ENCODE measurements at regions not wholly inside any gene's neighbourhood (a gene's known extent, or its start where the extent isn't known, plus 50 kb on each side); places are given as distances from the start of the nearest gene placed in this dataset.
"Not testable (repeated sequence)": the region's sequence is repeated elsewhere in the genome, so short reads cannot be mapped to it uniquely, and the experiment has no call there.

GRCh38 chr5:163321511-163321910, 115.9 kb upstream of the CCNG1 start:
- Mint-ChIP-seq H3K36me3 (ENCODE audit: low read depth) (no peaks in the 10 kb centered on the region), H3K9me3 (no peaks in the 10 kb centered on the region), H3K27ac (ENCODE audit: unreplicated experiment) (no peak overlapping the region), H3K4me3 (no peak overlapping the region), H3K4me1 (no peaks in the 10 kb centered on the region), H3K27me3 (ENCODE audit: low read depth) (no peaks in the 10 kb centered on the region)
- no peak for TF ChIP-seq CTCF (conservative IDR thresholded peaks at IDR 0.05)
- no peak for DNase-seq (ENCODE audit: low read depth, low spot score)

GRCh38 chr5:163330723-163331668, 106.4 kb upstream of the CCNG1 start:
- Mint-ChIP-seq H3K9me3 (peaks cover 3% of the 10 kb centered on the region), H3K4me3 (no peak overlapping the region)

GRCh38 chr5:163336074-163336473, 101.3 kb upstream of the CCNG1 start:
- DNase-seq (ENCODE audit: low read depth, low spot score); H3K27me3 Mint-ChIP-seq (ENCODE audit: low read depth); H3K9me3 Mint-ChIP-seq; H3K27ac Mint-ChIP-seq (ENCODE audit: unreplicated experiment); H3K4me1 Mint-ChIP-seq; H3K4me3 Mint-ChIP-seq; H3K36me3 Mint-ChIP-seq (ENCODE audit: low read depth): not testable (repeated sequence)

More at GRCh38 chr5:163330723-163331668, 106.4 kb upstream of the CCNG1 start:
- no peak for DNase-seq (ENCODE audit: low read depth, low spot score)
- H3K4me1 Mint-ChIP-seq: peaks cover 12% of the 10 kb centered on the region
- peak overlapping the region; percentile 60 for H3K27ac Mint-ChIP-seq (ENCODE audit: unreplicated experiment)
- TF ChIP-seq CTCF (conservative IDR thresholded peaks at IDR 0.05): no peak
- peaks cover 4% of the 10 kb centered on the region for H3K36me3 Mint-ChIP-seq (ENCODE audit: low read depth)
- H3K27me3 Mint-ChIP-seq (ENCODE audit: low read depth): no peaks in the 10 kb centered on the region

- Mint-ChIP-seq H3K4me3 (no peak overlapping the region), H3K27ac (ENCODE audit: unreplicated experiment) (no peak overlapping the region), H3K4me1 (no peaks in the 10 kb centered on the region), H3K36me3 (ENCODE audit: low read depth) (peaks cover 4% of the 10 kb centered on the region), H3K9me3 (no peaks in the 10 kb centered on the region), H3K27me3 (ENCODE audit: low read depth) (no peaks in the 10 kb centered on the region)
- DNase-seq (ENCODE audit: low read depth, low spot score): no peak
- no peak for TF ChIP-seq CTCF (conservative IDR thresholded peaks at IDR 0.05)
Measured at GRCh38 chr5:163339148-163339547, 98.2 kb upstream of the CCNG1 start.

GRCh38 chr5:163340378-163340777, 97.0 kb upstream of the CCNG1 start:
- not testable (repeated sequence) for H3K36me3 Mint-ChIP-seq (ENCODE audit: low read depth); DNase-seq (ENCODE audit: low read depth, low spot score); H3K27me3 Mint-ChIP-seq (ENCODE audit: low read depth); H3K4me1 Mint-ChIP-seq; H3K27ac Mint-ChIP-seq (ENCODE audit: unreplicated experiment); H3K4me3 Mint-ChIP-seq; H3K9me3 Mint-ChIP-seq

- DNase-seq (ENCODE audit: low read depth, low spot score): no peak
- no peak overlapping the region for H3K4me3 Mint-ChIP-seq
Measured at GRCh38 chr5:163342306-163342705, 95.1 kb upstream of the CCNG1 start.

More at GRCh38 chr5:163342306-163342705, 95.1 kb upstream of the CCNG1 start:
- no peaks in the 10 kb centered on the region for H3K4me1 Mint-ChIP-seq
- H3K27ac Mint-ChIP-seq (ENCODE audit: unreplicated experiment): no peak overlapping the region
- no peaks in the 10 kb centered on the region for H3K27me3 Mint-ChIP-seq (ENCODE audit: low read depth)
- H3K36me3 Mint-ChIP-seq (ENCODE audit: low read depth): no peaks in the 10 kb centered on the region
- no peak for TF ChIP-seq CTCF (conservative IDR thresholded peaks at IDR 0.05)
- no peaks in the 10 kb centered on the region for H3K9me3 Mint-ChIP-seq
